ENCODE measurements at regions not wholly inside any gene's neighbourhood (a gene's known extent, or its start where the extent isn't known, plus 50 kb on each side); places are given as distances from the start of the nearest gene placed in this dataset.
"Not testable (repeated sequence)": the region's sequence is repeated elsewhere in the genome, so short reads cannot be mapped to it uniquely, and the experiment has no call there.

GRCh38 chr18:39149211-39149806, 1583.7 kb upstream of the CELF4 start:
- no peak for DNase-seq (ENCODE audit: low read depth)

DNA sequence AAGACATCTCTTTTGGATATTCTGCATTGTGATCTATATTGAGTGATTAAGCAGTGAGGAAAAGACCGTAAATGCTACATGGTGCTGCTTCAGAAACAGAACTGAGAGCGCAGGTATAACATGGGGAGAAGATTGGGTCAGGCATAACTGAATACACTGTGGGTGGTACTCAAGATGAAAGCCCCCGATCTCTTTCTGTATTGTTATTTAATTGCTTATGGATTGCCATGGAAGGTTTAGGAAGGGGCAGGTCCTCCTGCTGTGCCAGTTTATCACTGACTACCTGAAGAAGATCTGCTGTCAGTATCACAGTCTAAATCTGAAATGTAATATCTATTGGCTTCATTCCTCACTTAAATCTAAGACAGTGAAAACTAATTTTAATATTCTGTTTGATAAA, 1568.7 kb upstream of the CELF4 start:
- no peak for DNase-seq (ENCODE audit: low read depth)

DNA sequence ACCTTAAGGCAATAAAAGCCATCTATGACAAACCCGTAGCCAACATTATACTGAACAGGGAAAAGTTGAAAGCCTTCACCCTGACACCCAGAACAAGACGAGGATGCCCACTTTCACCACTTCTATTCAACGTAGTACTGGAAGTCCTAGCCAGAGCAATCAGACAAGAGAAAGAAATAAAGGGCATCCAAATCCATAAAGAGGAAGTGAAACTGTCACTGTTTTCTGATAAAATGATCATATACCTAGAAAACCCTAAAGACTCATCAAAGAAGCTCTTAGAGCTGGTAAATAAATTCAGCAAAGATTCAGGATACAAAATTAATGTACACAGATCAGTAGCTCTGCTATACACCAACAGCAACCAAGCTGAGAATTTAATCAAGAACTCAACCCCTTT, 1561.9 kb upstream of the CELF4 start:
- DNase-seq (ENCODE audit: low read depth) = not testable (repeated sequence)

GRCh38 chr18:39113790-39114189, 1548.2 kb upstream of the CELF4 start:
- no peak for DNase-seq (ENCODE audit: low read depth)

GRCh38 chr18:39105104-39105503, 1539.5 kb upstream of the CELF4 start:
- DNase-seq (ENCODE audit: low read depth) = no peak

DNA sequence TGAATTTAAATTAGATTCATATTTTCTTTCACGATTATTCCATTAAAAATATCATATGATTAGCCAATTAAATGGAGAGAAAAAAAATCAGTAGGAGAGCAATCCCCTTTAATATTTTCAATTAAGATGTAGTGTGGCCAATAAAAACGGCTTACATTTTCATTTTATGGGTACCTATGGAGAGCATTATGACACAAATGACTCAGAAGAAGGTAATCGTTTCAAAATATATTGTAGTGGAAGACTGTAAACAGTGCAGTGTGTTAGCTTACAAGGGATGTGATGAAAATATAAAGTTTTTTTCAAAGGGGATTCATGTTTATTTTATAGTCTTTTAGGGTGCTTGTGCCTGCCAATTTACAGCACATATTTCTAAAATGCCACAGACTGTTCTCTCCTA, 1507.4 kb upstream of the CELF4 start:
- no peak for DNase-seq (ENCODE audit: low read depth)

GRCh38 chr18:39062426-39062825, 1496.8 kb upstream of the CELF4 start:
- DNase-seq (ENCODE audit: low read depth) = no peak

DNA sequence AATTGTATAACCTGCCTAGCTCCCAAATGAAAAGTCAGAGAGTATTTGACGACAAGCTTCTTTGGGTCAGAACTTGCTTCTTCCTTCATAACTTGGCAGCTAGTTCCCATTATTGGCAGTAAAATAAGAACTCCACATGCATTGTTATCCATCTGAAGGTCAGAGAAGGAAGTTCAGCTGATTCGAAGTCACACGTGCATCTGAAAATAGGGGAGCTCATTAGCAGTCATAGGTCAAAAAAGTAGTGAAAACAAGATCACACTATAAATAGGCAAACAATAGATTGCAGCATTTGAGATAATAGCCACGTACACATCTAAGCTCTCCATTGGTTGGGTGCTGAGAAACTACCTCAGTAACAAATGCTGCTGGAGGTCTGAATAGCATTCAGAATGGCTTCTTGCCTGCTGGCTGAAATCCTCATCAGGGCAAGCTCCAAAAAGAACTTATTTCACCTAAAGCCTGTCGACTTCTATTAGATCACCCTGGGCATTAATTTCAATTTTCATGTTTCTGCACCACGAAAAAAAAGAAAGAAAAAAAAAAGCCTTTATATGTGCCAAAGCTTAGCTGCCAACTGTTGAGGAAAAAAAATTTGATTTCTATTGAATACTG, 1492.9 kb upstream of the CELF4 start:
- no peak for DNase-seq (ENCODE audit: low read depth)

- no peak for DNase-seq (ENCODE audit: low read depth)
Observed at GRCh38 chr18:39057423-39058064, 1491.9 kb upstream of the CELF4 start.

DNA sequence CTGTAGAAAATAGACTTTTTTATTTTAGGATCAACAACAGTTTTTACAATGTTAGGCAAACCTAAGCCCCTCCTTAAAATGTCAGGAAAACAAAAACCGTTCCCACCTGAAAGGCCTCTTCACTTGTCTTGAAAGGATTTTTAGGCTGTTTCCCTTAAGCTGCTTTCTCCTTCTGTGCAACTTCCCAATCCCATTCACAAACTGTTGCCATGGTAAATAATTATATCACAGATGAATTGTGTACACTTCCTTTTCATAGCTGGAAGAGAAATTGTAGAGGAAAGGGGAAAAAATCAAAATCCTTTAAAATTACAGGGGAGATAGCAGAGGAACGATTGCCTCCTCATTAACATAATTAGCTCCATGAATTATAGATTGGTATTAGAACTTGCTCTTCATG, 1488.0 kb upstream of the CELF4 start:
- no peak for DNase-seq (ENCODE audit: low read depth)

GRCh38 chr18:39051013-39051412, 1485.4 kb upstream of the CELF4 start:
- DNase-seq (ENCODE audit: low read depth) = no peak

- no peak for DNase-seq (ENCODE audit: low read depth)
Observed at GRCh38 chr18:39039813-39040212, 1474.2 kb upstream of the CELF4 start.

GRCh38 chr18:39037925-39038324, 1472.3 kb upstream of the CELF4 start:
- no peak for DNase-seq (ENCODE audit: low read depth)

DNA sequence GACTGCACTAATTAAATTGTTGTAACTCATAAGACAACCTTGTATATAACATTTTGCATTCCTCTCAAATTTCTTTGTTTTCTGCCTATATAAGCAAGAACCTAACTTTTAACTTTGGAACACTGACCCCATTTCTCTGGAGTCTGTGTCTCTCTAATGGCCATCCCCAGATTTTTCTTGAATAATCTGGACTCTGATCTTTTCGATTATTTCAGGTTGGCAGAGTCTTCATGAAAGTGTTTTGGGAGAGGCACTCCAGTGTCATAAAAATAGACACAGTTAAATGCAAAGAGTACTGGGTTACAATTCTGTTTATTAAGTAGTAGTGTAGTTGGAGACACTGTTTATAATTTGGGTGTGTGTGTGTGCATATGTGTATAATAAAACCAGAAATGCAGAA, 1467.7 kb upstream of the CELF4 start:
- no peak for DNase-seq (ENCODE audit: low read depth)

DNA sequence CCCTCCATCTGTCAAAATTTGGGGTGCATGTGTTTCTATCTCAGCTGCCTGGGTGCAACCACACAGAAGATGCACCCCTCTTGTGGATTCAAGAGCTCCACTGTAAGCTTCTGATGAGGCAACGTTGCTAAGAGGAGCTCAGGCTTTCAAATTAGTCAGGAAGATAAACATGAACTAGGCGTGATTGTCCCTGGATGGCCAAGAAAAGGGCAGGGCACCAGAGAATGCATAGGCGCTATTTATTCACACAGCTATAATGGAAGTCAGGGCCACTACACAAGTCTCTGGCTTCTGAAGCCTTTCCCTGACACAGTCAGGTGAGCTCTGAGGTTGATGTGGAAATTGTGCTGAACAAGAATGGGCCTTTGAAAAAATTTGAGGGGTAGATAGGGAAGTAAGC, 1466.0 kb upstream of the CELF4 start:
- no peak for DNase-seq (ENCODE audit: low read depth)

DNA sequence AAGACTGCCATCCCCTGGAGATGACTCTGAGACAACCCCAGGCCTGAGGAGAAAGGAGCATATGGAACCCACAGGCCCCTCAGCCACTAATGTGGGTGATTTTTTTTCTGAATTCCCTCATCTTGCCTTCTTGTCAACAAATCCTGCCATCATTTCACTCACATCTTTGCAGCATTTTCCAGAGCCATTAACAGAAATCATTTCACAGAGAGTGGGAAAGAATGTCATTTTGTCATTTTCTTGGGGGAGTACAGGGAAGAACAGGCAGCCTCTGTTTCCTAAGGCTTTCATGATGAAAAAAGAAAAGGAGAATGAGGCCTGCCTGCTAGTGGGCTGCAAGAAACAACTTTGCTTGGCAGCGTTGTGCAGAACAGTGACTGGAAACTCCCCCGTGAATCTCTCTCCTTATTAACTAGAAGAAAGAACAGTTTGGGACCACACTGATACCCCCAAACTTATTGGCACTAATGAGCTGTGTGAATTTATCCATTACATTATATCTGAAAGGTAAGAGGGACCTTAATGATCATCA, 1464.6 kb upstream of the CELF4 start:
- no peak for DNase-seq (ENCODE audit: low read depth)

- DNase-seq (ENCODE audit: low read depth) = no peak
Observed at GRCh38 chr18:39025531-39025930, 1459.9 kb upstream of the CELF4 start.

GRCh38 chr18:39019989-39020388, 1454.4 kb upstream of the CELF4 start:
- no peak for DNase-seq (ENCODE audit: low read depth)

DNA sequence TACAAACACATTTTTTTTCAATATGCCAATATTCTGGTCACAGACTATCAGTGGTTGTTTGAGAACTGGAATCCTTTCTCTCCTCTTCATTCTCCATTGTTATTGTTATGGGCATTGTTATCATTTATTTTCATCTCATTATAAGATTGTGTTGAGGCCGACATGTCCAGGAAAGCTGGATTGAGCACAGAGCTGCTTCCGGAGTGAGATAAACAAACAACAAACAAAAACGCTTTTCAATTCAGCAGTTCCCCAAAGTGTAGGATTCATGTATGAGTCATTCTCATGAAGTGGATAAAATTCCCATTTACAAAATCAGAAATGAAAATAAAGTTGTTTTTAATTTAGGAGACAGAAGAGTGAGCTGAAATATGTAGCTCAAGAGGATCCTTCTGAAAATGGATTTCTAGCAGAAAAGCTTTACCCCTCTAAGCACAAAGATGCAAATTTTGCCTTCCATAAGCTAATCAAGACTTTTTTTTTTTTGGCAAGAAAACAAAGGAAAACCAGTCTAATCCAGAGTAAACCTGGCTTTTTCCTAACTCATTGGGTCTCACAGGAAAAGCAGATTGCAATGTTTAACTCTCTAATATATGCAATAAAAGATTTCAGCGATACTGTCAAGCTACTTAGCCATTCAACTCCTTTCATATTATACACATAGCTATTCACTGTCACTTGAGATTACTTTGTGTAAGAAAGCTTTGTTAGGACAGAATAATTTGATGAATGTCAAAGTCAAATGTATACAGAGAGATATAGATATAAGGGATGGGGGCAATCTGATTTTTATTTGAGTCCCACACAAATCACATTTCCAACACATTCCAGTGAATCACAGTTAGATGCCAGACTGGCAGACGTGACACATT, 1441.7 kb upstream of the CELF4 start:
- no peak for DNase-seq (ENCODE audit: low read depth)

- no peak for DNase-seq (ENCODE audit: low read depth)
Observed at GRCh38 chr18:38996056-38996455, 1430.5 kb upstream of the CELF4 start.

GRCh38 chr18:38993342-38993741, 1427.7 kb upstream of the CELF4 start:
- DNase-seq (ENCODE audit: low read depth) = no peak

DNA sequence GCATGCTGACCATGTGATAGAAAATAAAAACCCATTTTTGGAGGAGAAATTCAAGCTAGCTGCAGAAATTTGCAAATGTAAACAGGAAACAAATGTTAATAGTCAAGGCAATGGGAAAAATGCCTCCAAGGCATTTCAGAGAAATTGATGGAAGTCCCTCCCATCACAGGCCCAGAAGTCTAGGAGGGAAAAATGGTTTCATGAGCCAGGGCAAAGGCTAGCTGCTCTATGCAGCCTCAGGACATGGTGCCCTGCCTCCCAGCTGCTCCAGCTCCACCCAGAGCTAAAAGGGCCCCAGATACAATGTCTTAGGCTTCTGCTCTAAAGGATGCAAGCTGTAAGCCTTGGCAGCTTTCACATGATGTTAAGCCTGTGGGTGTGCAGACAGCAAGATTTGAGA, 1419.4 kb upstream of the CELF4 start:
- DNase-seq (ENCODE audit: low read depth) = no peak

- DNase-seq (ENCODE audit: low read depth) = no peak
Observed at GRCh38 chr18:38982072-38982471, 1416.5 kb upstream of the CELF4 start.

Measured in fibroblast of gingiva (primary cell).